Large intestine (tissue), 3 donors: ENCODE measurements at regions not wholly inside any gene's neighbourhood (a gene's known extent, or its start where the extent isn't known, plus 50 kb on each side); places are given as distances from the start of the nearest gene placed in this dataset.

Experiments used
- DNase-seq, 2 donors: peaks; one replicate each; pipeline versions ENCODE4 v3.0.0 to v3.0.0-alpha.2; 2013
- H3K27ac ChIP-seq: one replicate; pipeline ENCODE4 v1.5.1; 2013; ENCODE audit warnings: low read length
- H3K27me3 ChIP-seq: 2 replicates; pipeline ENCODE4 v1.6.1; 2013; ENCODE audit warnings: low read length; ENCODE audit not compliant: control insufficient read depth, insufficient read depth
- H3K36me3 ChIP-seq: 2 replicates; pipeline ENCODE4 v1.6.1; 2013; ENCODE audit warnings: low read length; ENCODE audit not compliant: control insufficient read depth, insufficient read depth
- H3K4me1 ChIP-seq: one replicate; pipeline ENCODE4 v1.6.1; 2013; ENCODE audit warnings: low read length; ENCODE audit not compliant: control insufficient read depth, insufficient read depth
- H3K4me3 ChIP-seq: one replicate; pipeline ENCODE4 v1.5.1; 2013; ENCODE audit warnings: low read length
- H3K9me3 ChIP-seq: one replicate; pipeline ENCODE4 v1.6.1; 2013; ENCODE audit warnings: mild to moderate bottlenecking, low read depth, low read length, moderate library complexity; ENCODE audit not compliant: control insufficient read depth
- WGBS: methylation state at CpG from one replicate; pipeline ENCODE4 v1.1.5; 2013; ENCODE audit warnings: low lambda C conversion rate; ENCODE audit not compliant: insufficient coverage; 5-methylcytosine and 5-hydroxymethylcytosine counted together

DNA sequence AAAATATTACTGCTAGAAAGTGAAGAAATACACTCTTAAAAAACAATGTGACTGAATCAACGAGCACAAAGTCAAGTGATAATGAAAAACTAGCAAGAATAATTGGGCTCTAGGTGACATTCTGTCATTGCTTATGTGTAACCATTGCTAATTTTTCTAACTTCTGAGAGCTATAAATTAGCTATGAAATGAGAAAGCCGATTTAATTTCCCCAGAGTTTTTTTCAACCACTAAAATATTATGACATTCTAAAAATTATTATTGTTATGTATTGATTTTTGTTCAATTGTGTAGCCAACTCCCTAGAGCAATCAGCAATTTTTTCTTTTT, 458.6 kb upstream of the ATXN8OS start:
- Histone ChIP-seq H3K4me1 (no peaks in the 10 kb centered on the region), H3K4me3 (no peak overlapping the region), H3K36me3 (no peaks in the 10 kb centered on the region), H3K27me3 (no peaks in the 10 kb centered on the region), H3K9me3 (peaks cover 5% of the 10 kb centered on the region), H3K27ac (no peak overlapping the region)
- DNase-seq, result no peak
- 93% methylated on average over 2 of the region's 2 CpGs for WGBS

DNA sequence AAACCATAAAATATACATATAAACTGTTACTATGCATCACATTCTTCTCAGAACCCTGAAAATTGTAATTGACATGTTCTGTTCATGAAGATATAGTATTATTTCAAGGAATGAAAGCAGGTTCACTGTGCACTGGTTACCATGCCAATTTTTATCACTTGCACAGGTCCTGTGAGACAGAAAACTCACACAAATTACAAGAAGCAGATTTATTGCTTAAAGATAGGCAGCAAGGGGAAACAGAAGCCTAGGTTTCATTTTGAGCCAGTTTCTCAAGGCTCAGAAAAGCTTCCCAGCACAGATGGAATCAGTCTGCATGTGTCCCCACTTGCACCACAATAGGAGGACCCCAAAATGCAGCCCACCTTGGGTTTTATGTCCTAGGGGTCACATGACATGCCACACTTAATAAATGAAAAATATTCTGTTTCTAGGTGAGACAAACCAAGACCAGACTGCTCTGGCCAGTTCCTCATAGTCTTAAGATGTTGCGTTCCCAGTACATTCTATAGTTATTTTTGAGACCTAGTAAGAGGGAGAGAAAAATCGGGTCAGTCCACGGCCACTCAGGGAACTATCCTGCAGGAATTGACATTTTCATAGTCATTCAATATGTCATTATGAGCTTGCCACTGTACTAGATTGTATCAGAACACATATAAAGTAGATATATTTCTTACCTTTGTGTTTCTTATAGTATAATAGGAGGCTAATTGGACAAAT, 459.1 kb upstream of the ATXN8OS start:
- H3K36me3 ChIP-seq, result no peaks in the 10 kb centered on the region
- no peak for DNase-seq
- no CpG with 5 or more reads among the region's 3 CpGs for WGBS
- H3K4me1 ChIP-seq, result no peaks in the 10 kb centered on the region
- no peaks in the 10 kb centered on the region for H3K27me3 ChIP-seq
- peaks cover 5% of the 10 kb centered on the region for H3K9me3 ChIP-seq
- no peak overlapping the region for H3K27ac ChIP-seq
- H3K4me3 ChIP-seq, result no peak overlapping the region

DNA sequence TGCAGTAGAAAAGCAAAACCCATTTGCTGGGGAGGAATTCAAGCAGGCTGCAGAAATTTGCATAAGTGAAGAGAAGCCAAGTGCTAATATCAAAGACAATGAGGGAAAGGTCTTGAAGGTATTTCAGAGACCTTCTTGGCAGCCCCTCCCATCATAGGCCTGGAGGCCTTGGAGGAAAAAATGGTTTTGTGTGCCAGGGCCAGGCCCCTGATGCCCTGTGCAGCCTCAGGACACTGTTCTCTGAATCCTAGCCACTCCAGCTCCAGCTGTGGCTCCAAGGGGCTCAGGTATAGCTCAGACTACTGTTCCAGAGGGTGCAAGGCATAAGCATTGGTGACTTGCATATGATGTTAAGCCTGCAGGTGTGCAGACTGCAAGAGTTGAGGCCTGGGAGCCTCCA, 463.2 kb upstream of the ATXN8OS start:
- H3K27ac ChIP-seq, result no peak overlapping the region
- H3K9me3 ChIP-seq, result peaks cover 5% of the 10 kb centered on the region
- H3K36me3 ChIP-seq, result no peaks in the 10 kb centered on the region
- no peaks in the 10 kb centered on the region for H3K4me1 ChIP-seq
- H3K27me3 ChIP-seq, result no peaks in the 10 kb centered on the region
- no peak overlapping the region for H3K4me3 ChIP-seq
- no peak for DNase-seq

DNA sequence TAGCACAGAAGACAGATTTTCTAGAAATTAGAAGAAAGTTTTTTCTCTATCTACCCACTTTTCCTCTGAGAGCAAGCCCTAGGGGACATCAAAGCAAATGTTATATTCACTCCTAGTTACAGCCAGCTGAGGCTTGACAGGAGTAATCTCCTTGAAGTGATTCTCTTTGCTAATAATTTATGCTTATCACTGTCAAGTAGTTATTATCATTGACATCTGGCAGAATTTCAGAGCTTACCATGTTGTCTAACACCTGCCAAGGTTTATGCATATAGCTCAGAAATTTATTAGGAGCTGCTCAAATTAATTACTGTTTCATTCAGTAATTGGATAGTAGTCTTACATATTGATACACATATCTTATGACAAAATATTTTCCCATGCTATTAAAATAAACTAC, 465.9 kb upstream of the ATXN8OS start:
- H3K27me3 ChIP-seq, result no peaks in the 10 kb centered on the region
- H3K4me1 ChIP-seq, result no peaks in the 10 kb centered on the region
- H3K27ac ChIP-seq, result no peak overlapping the region
- H3K9me3 ChIP-seq, result peaks cover 5% of the 10 kb centered on the region
- no peak overlapping the region for H3K4me3 ChIP-seq
- no peaks in the 10 kb centered on the region for H3K36me3 ChIP-seq
- no peak for DNase-seq

DNA sequence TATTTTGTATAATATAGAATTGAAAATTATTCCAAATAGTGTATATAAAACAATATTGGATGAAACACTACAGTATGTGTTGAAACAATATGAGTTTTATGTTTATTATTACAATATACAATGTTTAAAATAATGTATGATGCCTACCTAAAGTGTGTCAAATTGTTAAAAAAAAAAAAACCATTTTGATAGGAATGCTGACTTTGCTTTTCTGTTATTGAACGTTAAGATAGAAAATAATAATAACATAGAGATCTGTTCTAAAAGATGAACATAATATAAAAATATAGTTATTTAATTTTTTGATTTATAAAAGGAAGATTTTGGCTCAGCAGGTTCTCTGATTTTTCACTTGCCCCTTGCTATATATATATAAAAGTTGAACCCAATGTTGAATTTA, 474.6 kb upstream of the ATXN8OS start:
- no peak overlapping the region for H3K27ac ChIP-seq
- WGBS, result 92% methylated on average over 1 of the region's 1 CpG
- no peak for DNase-seq
- H3K4me3 ChIP-seq, result no peak overlapping the region
- no peaks in the 10 kb centered on the region for H3K36me3 ChIP-seq
- no peaks in the 10 kb centered on the region for H3K4me1 ChIP-seq
- H3K9me3 ChIP-seq, result no peaks in the 10 kb centered on the region
- H3K27me3 ChIP-seq, result no peaks in the 10 kb centered on the region

DNA sequence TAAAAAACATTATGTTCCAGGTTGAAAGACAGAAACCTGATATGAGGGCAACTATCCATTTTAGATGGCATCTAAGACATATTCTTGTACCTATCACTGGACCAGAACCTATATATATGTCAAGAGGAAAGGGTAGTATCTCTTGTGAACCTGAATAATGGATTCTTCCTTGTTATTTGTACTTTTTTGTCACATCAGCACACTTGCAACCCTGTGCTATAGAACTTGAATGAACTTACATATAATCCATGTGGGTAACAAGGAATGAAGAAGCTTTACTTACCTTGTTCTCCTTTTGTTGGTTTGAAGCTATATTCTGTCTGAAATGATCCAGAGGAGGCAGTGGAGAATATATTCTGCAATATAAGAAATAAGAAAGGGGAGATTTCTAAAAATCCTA, 483.7 kb upstream of the ATXN8OS start:
- no peak overlapping the region for H3K4me3 ChIP-seq
- H3K27me3 ChIP-seq, result no peaks in the 10 kb centered on the region
- H3K27ac ChIP-seq, result no peak overlapping the region
- no peaks in the 10 kb centered on the region for H3K36me3 ChIP-seq
- H3K4me1 ChIP-seq, result no peaks in the 10 kb centered on the region
- no peak for DNase-seq
- H3K9me3 ChIP-seq, result no peaks in the 10 kb centered on the region

DNA sequence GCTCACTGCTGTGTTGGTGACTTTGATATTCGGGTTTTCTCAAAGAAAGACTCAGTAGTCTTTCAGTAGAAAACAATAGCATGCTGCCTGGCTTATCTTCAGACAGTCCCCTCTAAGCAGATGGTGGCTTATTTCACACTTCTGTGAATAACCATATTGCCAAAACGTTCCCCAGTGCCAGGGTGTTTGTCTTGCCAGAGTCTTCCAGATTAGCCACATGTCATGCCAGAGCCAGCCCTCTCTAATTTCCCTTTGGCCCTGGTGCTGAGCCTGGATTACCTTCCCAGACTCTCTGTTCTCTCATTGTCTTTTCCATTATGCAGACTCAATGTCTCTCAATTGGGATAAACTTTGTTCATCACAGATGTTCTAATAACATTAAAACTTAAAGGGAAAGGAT, 488.0 kb upstream of the ATXN8OS start:
- Histone ChIP-seq H3K36me3 (no peaks in the 10 kb centered on the region), H3K9me3 (no peaks in the 10 kb centered on the region), H3K27ac (no peak overlapping the region), H3K4me3 (no peak overlapping the region), H3K4me1 (no peaks in the 10 kb centered on the region), H3K27me3 (no peaks in the 10 kb centered on the region)
- no CpG with 5 or more reads among the region's 2 CpGs for WGBS
- DNase-seq, result no peak

DNA sequence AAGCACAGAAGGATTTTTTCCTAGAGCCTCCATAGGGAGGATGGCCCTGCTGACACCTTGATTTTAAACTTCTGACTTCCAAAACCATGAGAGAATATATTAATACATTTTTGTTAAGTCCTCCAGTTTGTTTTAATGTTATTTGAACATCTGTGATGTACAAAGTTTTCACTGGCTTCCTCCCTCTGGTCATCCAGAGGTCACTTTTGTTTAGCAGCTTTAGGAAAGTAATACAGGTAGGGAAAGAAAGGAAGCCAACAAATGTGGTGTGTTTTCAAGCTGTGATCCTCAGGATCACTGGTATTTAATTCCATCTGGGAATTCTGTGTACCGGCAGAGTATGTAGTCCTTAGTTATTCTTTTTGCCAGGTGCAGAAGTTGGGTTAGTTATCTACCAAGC, 488.8 kb upstream of the ATXN8OS start:
- H3K9me3 ChIP-seq, result no peaks in the 10 kb centered on the region
- no CpG with 5 or more reads among the region's 1 CpG for WGBS
- H3K4me1 ChIP-seq, result no peaks in the 10 kb centered on the region
- H3K27ac ChIP-seq, result no peak overlapping the region
- H3K4me3 ChIP-seq, result no peak overlapping the region
- no peaks in the 10 kb centered on the region for H3K36me3 ChIP-seq
- H3K27me3 ChIP-seq, result no peaks in the 10 kb centered on the region
- DNase-seq, result no peak

DNA sequence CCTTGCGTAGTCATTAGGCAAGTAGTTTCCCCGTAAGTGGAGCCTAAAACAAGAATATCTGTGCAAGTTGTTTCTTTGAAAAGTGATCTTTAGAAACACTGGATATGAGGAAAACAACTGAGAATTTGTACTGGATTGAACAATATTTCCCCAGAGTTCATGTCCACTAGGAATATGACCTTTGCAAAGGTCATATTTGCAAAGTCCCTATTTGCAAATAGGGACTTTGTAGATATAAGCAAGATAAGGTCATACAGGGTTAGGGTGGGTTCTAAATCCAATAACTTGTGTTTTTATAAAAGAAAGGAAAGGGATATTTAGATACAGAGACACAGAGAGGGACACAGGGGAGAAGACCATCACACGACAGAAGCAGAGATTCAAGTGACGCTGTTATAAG, 489.2 kb upstream of the ATXN8OS start:
- DNase-seq, result no peak
- H3K4me1 ChIP-seq, result no peaks in the 10 kb centered on the region

DNA sequence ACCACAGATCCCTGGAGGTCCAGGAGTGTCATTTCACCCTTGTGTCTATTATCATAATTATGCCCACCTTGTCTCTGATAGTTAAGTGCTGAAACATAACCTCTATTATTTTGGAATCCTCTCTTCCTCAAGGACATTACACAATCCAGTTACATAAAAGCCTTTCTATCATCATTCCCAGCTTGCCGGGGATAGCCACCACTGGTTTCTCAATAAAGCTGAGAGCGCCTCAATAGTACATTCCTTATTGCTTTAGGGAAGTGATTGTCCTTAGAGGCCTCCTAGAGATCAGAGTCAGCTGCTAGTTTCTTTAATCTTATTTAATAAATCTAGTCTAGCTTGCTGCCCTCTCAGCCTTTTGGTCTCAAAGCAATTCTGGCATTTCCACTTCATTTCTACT, 490.0 kb upstream of the ATXN8OS start:
- Histone ChIP-seq H3K27me3 (no peaks in the 10 kb centered on the region), H3K4me3 (no peak overlapping the region), H3K36me3 (no peaks in the 10 kb centered on the region), H3K4me1 (no peaks in the 10 kb centered on the region), H3K27ac (no peak overlapping the region), H3K9me3 (no peaks in the 10 kb centered on the region)
- no CpG with 5 or more reads among the region's 2 CpGs for WGBS
- DNase-seq, result no peak

More for the DNA sequence above, 489.2 kb upstream of the ATXN8OS start:
- no peak overlapping the region for H3K4me3 ChIP-seq
- WGBS, result 92% methylated on average over 2 of the region's 4 CpGs
- no peaks in the 10 kb centered on the region for H3K36me3 ChIP-seq
- no peaks in the 10 kb centered on the region for H3K27me3 ChIP-seq
- H3K27ac ChIP-seq, result no peak overlapping the region
- no peaks in the 10 kb centered on the region for H3K9me3 ChIP-seq

DNA sequence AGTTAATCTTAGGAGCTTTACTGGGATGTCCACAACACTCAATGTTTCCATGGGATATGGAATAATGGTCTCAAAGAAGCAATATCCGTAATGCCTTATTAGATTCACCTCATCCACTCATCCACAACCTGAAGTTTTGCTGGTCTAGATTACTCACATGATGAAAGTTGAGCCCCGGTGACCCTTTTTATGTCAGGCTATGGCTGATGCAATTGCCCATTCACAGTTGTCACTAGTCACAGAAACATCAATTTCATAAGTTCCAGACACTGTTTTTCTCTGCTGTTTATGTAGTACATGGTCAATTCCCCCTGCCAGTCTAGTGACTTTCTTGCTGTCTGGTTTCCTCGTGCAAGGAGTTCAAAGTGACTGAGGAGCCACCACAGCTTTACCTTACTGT, 491.2 kb upstream of the ATXN8OS start:
- Histone ChIP-seq H3K36me3 (no peaks in the 10 kb centered on the region), H3K27ac (no peak overlapping the region), H3K4me3 (no peak overlapping the region), H3K9me3 (no peaks in the 10 kb centered on the region), H3K4me1 (no peaks in the 10 kb centered on the region), H3K27me3 (no peaks in the 10 kb centered on the region)
- WGBS, result no CpG with 5 or more reads among the region's 3 CpGs
- DNase-seq, result no peak
